Transverse colon (tissue), 4 donors: ENCODE measurements at regions not wholly inside any gene's neighbourhood (a gene's known extent, or its start where the extent isn't known, plus 50 kb on each side); places are given as distances from the start of the nearest gene placed in this dataset.

Experiments used
- DNase-seq: peaks from one replicate; pipeline ENCODE4 v3.0.0-alpha.2; 2019
- H3K27ac ChIP-seq, 4 donors: fragments of 200-600 bp; sonication (generic); 2 replicates each; pipeline ENCODE4 v1.5.1; 2016 to 2018; ENCODE audit warnings: inconsistent platforms in 4 of 4
- H3K27me3 ChIP-seq: fragments of 200-600 bp; sonication (generic); 2 replicates; pipeline ENCODE4 v1.5.1; 2017; ENCODE audit warnings: inconsistent platforms
- H3K36me3 ChIP-seq, 4 donors: fragments of 200-600 bp; sonication (generic); 2 replicates each; pipeline ENCODE4 v1.5.1; 2017 to 2019; ENCODE audit warnings: inconsistent platforms in 4 of 4
- H3K4me1 ChIP-seq, 4 donors: fragments of 200-600 bp; sonication (generic); 2 replicates each; pipeline ENCODE4 v1.5.1; 2017 to 2020; ENCODE audit warnings: inconsistent platforms in 4 of 4
- H3K4me3 ChIP-seq, 4 donors: fragments of 200-600 bp; sonication (generic); 1 replicate in 1 of 4; 2 replicates in 3 of 4; pipeline versions ENCODE4 v1.5.1 to v1.6.1; 2017 to 2019; ENCODE audit warnings: inconsistent platforms in 4 of 4
- H3K9me3 ChIP-seq, 2 donors: fragments of 200-600 bp; sonication (generic); 2 replicates each; pipeline ENCODE4 v1.5.1; 2017 to 2019; ENCODE audit warnings: inconsistent platforms in 2 of 2
- EP300 ChIP-seq: sonication (generic); formaldehyde crosslinking; IDR thresholded peaks from one replicate; pipeline ENCODE4 v1.6.1; 2017; ENCODE audit warnings: antibody characterized with exemption, low read depth
- POLR2A ChIP-seq: fragments of 450-650 bp; IDR thresholded peaks from one replicate; pipeline ENCODE4 v1.6.1; 2016; ENCODE audit warnings: antibody characterized with exemption, mild to moderate bottlenecking, moderate library complexity
- POLR2AphosphoS5 ChIP-seq, 3 donors: sonication (generic); formaldehyde crosslinking; IDR thresholded peaks; one replicate each; pipeline ENCODE4 v1.6.1; 2016; ENCODE audit warnings: antibody characterized with exemption in 3 of 3
- WGBS, 2 donors: methylation state at CpG; one replicate each; pipeline ENCODE4 v1.1.5; 2018; ENCODE audit warnings: low coverage in 1 of 2; 5-methylcytosine and 5-hydroxymethylcytosine counted together
- in situ Hi-C, 4 donors: fragments of 200-750 bp; cut with MboI; loops; one replicate each; pipeline versions ENCODE4 v1.15.0 to v1.15.1; 2017; ENCODE audit warnings: low sequenced_read_pairs in 3 of 4, low pct_ligation_motif_present in 1 of 4, low pct_unique_long_range_greater_than_20kb in 1 of 4
- intact Hi-C: fragments of 100-400 bp; cut with DNase I; formaldehyde crosslinking; loops from one replicate; pipeline ENCODE4 v1.15.1; 2023; ENCODE audit warnings: low total_unique reads
- TF ChIP-seq, protein P1 (sequence below), 5 experiments: fragments of 200-600 bp in 3 of 5; fragments of 450-650 bp in 2 of 5; sonication (generic) in 3 of 5; IDR thresholded peaks; 1 replicate in 2 of 5; 2 replicates in 3 of 5; pipeline ENCODE4 v1.5.1; 2016 to 2017; ENCODE audit warnings: antibody characterized with exemption in 5 of 5, inconsistent platforms in 3 of 5, mild to moderate bottlenecking in 2 of 5, moderate library complexity in 1 of 5

DNA sequence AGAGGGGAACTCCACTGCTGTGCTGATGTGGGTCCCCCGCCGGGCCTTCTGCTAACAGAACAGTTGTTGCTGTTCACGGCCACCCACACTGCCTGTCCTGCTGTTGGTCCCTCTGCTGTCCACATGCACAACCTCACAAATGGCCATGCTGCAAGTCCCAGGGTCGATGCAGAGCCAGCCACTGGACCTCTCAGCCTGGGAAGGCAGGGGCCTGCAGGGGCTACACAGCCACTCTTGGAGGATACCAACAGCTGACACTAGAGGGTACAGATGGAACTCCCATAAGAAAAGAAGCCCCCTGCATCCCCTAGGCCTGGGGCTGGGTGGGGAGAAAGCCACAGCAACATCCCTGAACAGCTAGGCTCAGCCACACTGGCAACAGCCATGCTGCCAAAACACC lies 104.4 kb upstream of the IQSEC1 start:
- Histone ChIP-seq H3K36me3 (no peaks in the 10 kb centered on the region), H3K4me1 (no peaks in the 10 kb centered on the region), H3K27me3 (no peaks in the 10 kb centered on the region), H3K27ac (no peak overlapping the region), H3K4me3 (no peak overlapping the region), H3K9me3 (peaks cover 9 to 11% of the 10 kb centered on the region in 2 donors)
- 89% methylated on average over 4 of the region's 4 CpGs; no CpG with 5 or more reads in 1 of the 2 donors for WGBS, 2 donors
- no peak for DNase-seq
- intact Hi-C loops: no loop called here
- in situ Hi-C loops: no loop called here
- TF ChIP-seq, protein P1, sequence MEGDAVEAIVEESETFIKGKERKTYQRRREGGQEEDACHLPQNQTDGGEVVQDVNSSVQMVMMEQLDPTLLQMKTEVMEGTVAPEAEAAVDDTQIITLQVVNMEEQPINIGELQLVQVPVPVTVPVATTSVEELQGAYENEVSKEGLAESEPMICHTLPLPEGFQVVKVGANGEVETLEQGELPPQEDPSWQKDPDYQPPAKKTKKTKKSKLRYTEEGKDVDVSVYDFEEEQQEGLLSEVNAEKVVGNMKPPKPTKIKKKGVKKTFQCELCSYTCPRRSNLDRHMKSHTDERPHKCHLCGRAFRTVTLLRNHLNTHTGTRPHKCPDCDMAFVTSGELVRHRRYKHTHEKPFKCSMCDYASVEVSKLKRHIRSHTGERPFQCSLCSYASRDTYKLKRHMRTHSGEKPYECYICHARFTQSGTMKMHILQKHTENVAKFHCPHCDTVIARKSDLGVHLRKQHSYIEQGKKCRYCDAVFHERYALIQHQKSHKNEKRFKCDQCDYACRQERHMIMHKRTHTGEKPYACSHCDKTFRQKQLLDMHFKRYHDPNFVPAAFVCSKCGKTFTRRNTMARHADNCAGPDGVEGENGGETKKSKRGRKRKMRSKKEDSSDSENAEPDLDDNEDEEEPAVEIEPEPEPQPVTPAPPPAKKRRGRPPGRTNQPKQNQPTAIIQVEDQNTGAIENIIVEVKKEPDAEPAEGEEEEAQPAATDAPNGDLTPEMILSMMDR (IDR thresholded peaks at IDR 0.05): no peak

DNA sequence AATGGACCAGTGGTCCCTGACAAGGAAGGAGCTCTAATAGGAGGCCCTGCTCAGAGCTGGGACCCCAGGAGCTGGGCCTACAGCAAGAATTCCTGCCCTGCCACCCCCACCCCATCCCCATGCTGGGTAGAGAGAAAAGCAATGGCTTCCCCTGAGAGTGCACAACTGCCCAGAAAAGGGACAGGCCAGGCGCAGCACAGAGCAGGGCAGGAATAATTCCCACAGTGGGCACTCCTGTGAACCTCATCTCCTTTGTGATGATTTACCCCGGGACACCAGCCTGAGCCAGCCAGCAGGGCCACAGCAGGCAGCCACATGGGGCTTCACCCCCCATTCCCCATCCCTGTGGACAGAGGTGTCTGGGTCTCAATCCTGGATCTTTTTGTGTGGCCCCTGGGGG lies 104.0 kb upstream of the IQSEC1 start:
- in situ Hi-C loops (no loop called here), intact Hi-C loops (no loop called here)
- Histone ChIP-seq H3K27me3 (no peaks in the 10 kb centered on the region), H3K4me1 (no peaks in the 10 kb centered on the region), H3K36me3 (no peaks in the 10 kb centered on the region), H3K4me3 (no peak overlapping the region), H3K9me3 (peaks cover 9 to 11% of the 10 kb centered on the region in 2 donors), H3K27ac (no peak overlapping the region)
- no peak for DNase-seq
- 92% methylated on average over 2 of the region's 2 CpGs; no CpG with 5 or more reads in 1 of the 2 donors for WGBS, 2 donors
- TF ChIP-seq EP300: no peak

DNA sequence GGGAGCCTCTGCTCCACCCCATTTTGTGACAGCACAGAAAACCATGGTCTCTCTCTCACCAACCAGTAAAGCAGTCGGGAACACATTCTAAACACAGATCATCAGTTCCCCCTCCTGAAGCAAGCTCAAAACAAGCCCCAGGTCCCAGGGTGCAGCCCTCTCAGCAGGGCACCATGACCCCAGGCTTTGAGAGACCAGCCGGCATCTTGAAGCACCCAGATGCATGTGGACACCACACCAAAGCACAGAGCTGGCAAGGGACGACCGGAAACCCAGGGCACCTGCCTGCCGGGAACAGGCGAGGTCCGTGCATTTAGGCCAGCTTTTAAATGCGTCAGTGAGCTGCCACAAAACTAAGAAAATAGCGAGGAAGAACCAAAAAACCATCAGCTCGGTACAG lies 103.2 kb upstream of the IQSEC1 start:
- H3K36me3 ChIP-seq: no peaks in the 10 kb centered on the region
- H3K27ac ChIP-seq: no peak overlapping the region
- no peaks in the 10 kb centered on the region for H3K27me3 ChIP-seq
- TF ChIP-seq POLR2AphosphoS5 (IDR thresholded peaks at IDR 0.05) (no peak), POLR2A (no peak), EP300 (no peak)
- TF ChIP-seq, protein P1 (IDR thresholded peaks at IDR 0.05): no peak
- 80 to 92% methylated on average over 1 to 10 of the region's 10 CpGs for WGBS, 2 donors
- no peaks in the 10 kb centered on the region for H3K4me1 ChIP-seq
- no peak overlapping the region for H3K4me3 ChIP-seq
- in situ Hi-C loops: no loop called here
- intact Hi-C loops: no loop called here
- peaks cover 9 to 11% of the 10 kb centered on the region in 2 donors for H3K9me3 ChIP-seq
- DNase-seq: no peak

GRCh38 chr3:13174803-13175135 lies 101.5 kb upstream of the IQSEC1 start:
- 72 to 100% methylated on average over 3 to 6 of the region's 6 CpGs for WGBS, 2 donors
- Histone ChIP-seq H3K36me3 (no peaks in the 10 kb centered on the region), H3K4me1 (no peaks in the 10 kb centered on the region), H3K27me3 (no peaks in the 10 kb centered on the region), H3K9me3 (peaks cover 8 to 11% of the 10 kb centered on the region in 2 donors), H3K27ac (no peak overlapping the region), H3K4me3 (no peak overlapping the region)
- no peak for DNase-seq
- in situ Hi-C loops: no loop called here
- TF ChIP-seq, protein P1 (IDR thresholded peaks at IDR 0.05): no peak
- TF ChIP-seq EP300: no peak
- no peak for TF ChIP-seq POLR2A
- no peak for TF ChIP-seq POLR2AphosphoS5 (IDR thresholded peaks at IDR 0.05)
- intact Hi-C loops: no loop called here

DNA sequence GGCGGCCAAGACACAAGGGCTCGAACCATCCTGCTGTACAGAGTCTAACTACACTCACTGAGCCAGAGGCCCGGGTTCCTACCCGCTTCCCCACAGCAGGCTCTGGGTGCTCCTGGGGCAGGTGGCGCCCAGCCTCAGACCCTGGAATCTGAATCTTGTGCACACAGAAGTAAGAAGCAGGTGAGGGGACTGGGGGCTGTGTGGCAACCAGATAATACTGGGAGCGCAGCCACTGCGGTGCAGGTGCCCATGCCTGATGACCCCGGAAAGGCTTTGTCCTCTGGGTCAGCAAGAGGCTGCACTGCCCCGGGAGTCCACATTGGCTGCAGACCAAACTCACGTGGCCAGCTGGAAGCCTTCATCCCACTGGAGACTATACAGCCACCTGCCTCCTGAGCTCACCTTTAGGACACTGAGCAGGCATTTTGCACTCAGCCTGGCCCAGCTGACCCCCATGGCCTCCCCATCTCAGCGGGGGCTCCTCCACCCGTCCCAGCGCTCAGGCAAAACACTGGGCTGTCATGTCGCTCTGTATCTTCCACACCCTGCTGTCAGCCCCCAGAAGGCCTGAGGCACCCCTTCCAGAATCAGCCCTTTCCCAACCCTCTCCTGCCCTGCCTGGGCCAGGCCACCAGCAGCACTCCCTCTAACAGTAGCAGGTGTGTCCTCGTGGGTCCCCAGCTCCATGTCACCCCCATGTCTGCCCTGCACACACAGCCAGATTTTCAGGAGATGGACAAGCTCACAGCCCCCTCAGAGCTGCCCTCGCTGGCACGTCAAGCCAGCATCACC lies 101.0 kb upstream of the IQSEC1 start:
- H3K27me3 ChIP-seq: no peaks in the 10 kb centered on the region
- no peaks in the 10 kb centered on the region for H3K36me3 ChIP-seq
- peaks cover 2 to 5% of the 10 kb centered on the region in 2 donors for H3K9me3 ChIP-seq
- TF ChIP-seq POLR2AphosphoS5 (IDR thresholded peaks at IDR 0.05): no peak
- TF ChIP-seq POLR2A: no peak
- TF ChIP-seq, protein P1 (IDR thresholded peaks at IDR 0.05): no peak
- no peak for TF ChIP-seq EP300
- WGBS, 2 donors: 82% methylated on average over 17 of the region's 17 CpGs; no CpG with 5 or more reads in 1 of the 2 donors
- H3K27ac ChIP-seq: no peak overlapping the region
- no peak for DNase-seq
- intact Hi-C loops (no loop called here), in situ Hi-C loops (no loop called here)
- H3K4me3 ChIP-seq: no peak overlapping the region
- no peaks in the 10 kb centered on the region for H3K4me1 ChIP-seq
